Erythroblast (primary cell): ENCODE measurements at regions not wholly inside any gene's neighbourhood (a gene's known extent, or its start where the extent isn't known, plus 50 kb on each side); places are given as distances from the start of the nearest gene placed in this dataset.

Experiments
- GATA1 ChIP-seq: IDR thresholded peaks from 2 replicates; pipeline ENCODE4 v1.6.1; 2011; ENCODE audit warnings: low read depth, mild to moderate bottlenecking, control low read depth, low read length, moderate library complexity
- POLR2A ChIP-seq: IDR thresholded peaks from 2 replicates; pipeline ENCODE4 v1.6.1; 2011; ENCODE audit warnings: mild to moderate bottlenecking, low read length

DNA sequence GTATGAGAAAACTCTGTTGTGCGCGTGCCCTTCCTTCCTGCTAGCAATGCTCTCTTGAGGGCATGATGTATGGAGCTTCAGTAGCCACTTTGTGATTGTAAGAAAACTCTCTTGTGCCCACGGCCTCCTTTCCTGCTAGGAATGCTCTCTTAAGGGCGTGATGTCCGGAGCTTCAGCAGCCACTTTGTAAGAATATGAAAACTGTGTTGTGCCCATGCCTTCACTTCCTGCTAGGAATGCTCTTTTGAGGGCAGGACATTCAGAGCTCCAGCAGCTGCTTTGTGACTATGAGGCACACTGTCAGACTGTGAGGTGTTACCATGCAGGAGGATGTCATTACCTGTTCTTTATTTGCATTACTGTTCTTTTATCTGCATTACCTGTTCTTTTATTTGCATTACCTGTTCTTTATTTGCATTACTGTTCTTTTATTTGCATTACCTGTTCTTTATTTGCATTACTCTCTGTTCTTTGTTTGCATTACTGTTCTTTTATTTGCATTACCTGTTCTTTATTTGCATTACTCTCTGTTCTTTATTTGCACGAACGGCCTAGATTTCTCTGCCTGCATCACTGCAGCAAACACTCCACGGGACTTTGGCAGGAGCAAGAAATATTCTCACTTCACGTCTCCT lies 166.7 kb downstream of the CRLF2 start:
- TF ChIP-seq POLR2A (no peak), GATA1 (no peak)
